HUES64 (cell line): ENCODE measurements at regions not wholly inside any gene's neighbourhood (a gene's known extent, or its start where the extent isn't known, plus 50 kb on each side); places are given as distances from the start of the nearest gene placed in this dataset.
"Not testable (repeated sequence)": the region's sequence is repeated elsewhere in the genome, so short reads cannot be mapped to it uniquely, and the experiment has no call there.

Experiments used
- H3K27ac ChIP-seq: 2 replicates; pipeline ENCODE4 v1.7.0; 2013; ENCODE audit warnings: low read depth, low read length, inconsistent platforms
- H3K27me3 ChIP-seq: 2 replicates; pipeline ENCODE4 v1.6.1; 2013; ENCODE audit warnings: mild to moderate bottlenecking, low read length; ENCODE audit not compliant: insufficient read depth
- H3K36me3 ChIP-seq: 2 replicates; pipeline ENCODE4 v1.6.1; 2013; ENCODE audit warnings: mild to moderate bottlenecking, low read length; ENCODE audit not compliant: insufficient read depth
- H3K4me1 ChIP-seq: 2 replicates; pipeline ENCODE4 v1.6.1; 2013; ENCODE audit warnings: mild to moderate bottlenecking, low read length, moderate library complexity; ENCODE audit not compliant: insufficient read depth
- H3K4me3 ChIP-seq: 2 replicates; pipeline ENCODE4 v1.5.1; 2013; ENCODE audit warnings: mild to moderate bottlenecking, low read length, moderate library complexity
- H3K9ac ChIP-seq: 2 replicates; pipeline ENCODE4 v1.6.1; 2013; ENCODE audit warnings: mild to moderate bottlenecking, low read depth, low read length
- H3K9me3 ChIP-seq: 2 replicates; pipeline ENCODE4 v1.6.1; 2013; ENCODE audit warnings: low read depth, low read length; ENCODE audit not compliant: insufficient read depth
- WGBS: fragments of 150-250, 120-280 bp; methylation state at CpG from one replicate; pipeline ENCODE4 v1.1.7; 2013; ENCODE audit warnings: missing lambda C conversion rate; 5-methylcytosine and 5-hydroxymethylcytosine counted together

DNA sequence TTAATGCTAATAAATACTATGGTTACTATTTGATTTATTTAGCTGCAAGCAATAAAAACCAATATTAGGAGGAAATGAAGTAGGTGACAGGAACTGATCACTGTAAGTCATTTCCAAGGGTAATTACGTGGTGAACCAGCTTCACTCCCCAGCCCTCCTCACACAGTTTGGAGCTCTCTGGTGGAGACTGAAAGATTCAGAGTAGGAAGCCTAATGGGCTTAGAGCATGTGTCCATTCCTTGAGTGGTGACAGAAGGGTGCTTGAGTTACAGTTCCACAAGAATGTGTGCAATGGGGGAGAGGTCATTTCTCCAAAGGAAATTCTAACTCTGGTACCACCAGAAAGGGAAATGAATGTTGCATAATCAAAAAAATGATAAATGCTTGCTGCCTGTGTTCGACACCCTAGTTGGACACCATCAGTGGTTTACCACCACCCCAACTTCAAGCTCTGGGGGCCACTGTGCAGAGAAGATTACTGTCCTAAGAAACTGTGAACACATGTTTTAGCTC, 285.1 kb upstream of the MMADHC start:
- H3K4me3 ChIP-seq = no peak overlapping the region
- H3K4me1 ChIP-seq = no peaks in the 10 kb centered on the region; the same call in 1 of the 2 replicates
- H3K36me3 ChIP-seq = no peaks in the 10 kb centered on the region
- no peak overlapping the region for H3K9ac ChIP-seq
- H3K27ac ChIP-seq = no peak overlapping the region
- no peaks in the 10 kb centered on the region for H3K27me3 ChIP-seq
- WGBS = 94% methylated on average over 2 of the region's 2 CpGs
- 0 out of 2 replicates have a peak, but pooled peaks cover 3% of the 10 kb centered on the region for H3K9me3 ChIP-seq

DNA sequence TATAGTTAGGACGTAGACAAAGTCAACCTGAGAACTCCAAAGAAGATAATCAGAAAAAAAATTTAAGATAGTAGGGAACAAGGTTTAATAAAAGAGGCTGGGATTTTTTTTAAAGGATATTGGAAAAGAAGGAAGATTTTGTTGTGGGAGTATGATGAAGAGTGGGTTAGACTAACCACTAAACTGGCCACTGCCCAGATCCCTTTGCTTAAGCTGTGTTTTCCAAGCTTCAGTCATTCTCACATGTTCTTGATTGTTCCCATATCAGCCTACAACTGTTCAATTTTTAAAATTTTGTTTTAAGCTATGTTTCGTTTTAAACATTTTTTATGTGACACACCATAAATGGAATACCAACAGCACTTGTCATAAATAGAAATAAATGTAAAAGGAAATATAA, 284.5 kb upstream of the MMADHC start:
- Histone ChIP-seq H3K4me1 (no peaks in the 10 kb centered on the region; the same call in 1 of the 2 replicates), H3K9me3 (0 out of 2 replicates have a peak, but pooled peaks cover 3% of the 10 kb centered on the region), H3K9ac (no peak overlapping the region), H3K36me3 (no peaks in the 10 kb centered on the region), H3K4me3 (no peak overlapping the region), H3K27me3 (no peaks in the 10 kb centered on the region), H3K27ac (no peak overlapping the region)
- 100% methylated on average over 1 of the region's 2 CpGs for WGBS

DNA sequence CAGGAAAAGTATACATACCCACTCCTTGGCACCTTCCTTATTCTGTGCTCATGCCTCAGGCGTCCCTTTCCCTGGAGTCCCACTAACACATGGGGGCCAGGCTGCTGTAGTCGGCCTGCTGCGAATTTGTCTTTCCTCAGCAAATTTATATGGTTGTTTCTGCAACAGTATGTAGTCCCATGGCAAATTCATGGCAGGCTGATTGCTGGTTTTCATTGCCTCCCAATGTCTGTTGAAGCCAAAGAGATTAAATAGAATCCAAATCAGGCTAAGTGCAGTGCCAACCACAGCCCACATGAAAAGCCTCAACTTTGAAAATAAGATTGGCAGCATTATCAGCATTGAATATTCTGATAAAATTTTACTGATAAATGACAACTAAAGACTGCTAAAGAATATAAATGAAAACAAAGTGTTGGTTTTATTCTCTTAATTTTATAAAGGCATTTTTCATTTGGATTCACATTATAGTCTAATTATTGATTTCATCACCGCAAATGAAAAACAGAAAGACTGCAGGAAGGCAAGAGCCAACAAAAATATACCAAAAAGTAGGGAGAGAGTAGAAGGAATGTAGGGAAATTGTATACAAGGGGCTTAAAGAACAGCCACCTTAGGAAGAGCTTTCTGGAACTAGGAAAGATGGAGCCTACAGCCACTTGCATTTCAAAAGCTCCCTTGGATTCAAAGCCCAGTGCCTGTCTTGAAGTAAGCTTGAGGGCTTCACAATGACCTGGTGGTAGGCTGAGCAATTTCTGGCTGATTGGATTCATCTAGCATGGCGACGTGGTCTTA, 283.7 kb upstream of the MMADHC start:
- WGBS = 90% methylated on average over 6 of the region's 6 CpGs
- Histone ChIP-seq H3K4me1 (no peaks in the 10 kb centered on the region; the same call in 1 of the 2 replicates), H3K27ac (no peak overlapping the region), H3K4me3 (no peak overlapping the region), H3K9me3 (0 out of 2 replicates have a peak, but pooled peaks cover 3% of the 10 kb centered on the region), H3K9ac (no peak overlapping the region), H3K27me3 (no peaks in the 10 kb centered on the region), H3K36me3 (no peaks in the 10 kb centered on the region)

DNA sequence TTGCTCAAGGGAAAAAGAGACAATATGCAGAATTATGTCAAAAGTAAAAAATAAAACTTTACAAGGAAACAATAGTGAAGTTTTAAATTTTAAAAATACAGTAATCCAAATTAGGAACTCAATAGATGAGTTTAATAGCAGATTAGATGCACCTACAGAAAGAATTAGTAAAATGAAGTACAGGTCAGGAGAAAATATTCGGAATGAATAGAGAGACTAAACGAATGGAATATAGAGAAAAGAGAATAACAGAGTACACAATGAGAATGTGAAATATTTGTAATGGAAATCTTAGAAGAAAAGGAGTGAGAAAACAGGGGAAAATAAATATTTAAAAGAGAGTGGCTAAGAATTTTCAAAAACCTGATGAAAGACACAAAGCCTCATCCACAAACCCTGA, 275.7 kb upstream of the MMADHC start:
- H3K4me1 ChIP-seq = 0 out of 2 replicates have a peak, but pooled peaks cover 5% of the 10 kb centered on the region
- no peaks in the 10 kb centered on the region for H3K36me3 ChIP-seq
- no peak overlapping the region for H3K27ac ChIP-seq
- WGBS = 94% methylated on average over 2 of the region's 2 CpGs
- H3K4me3 ChIP-seq = no peak overlapping the region
- no peaks in the 10 kb centered on the region for H3K27me3 ChIP-seq
- H3K9ac ChIP-seq = no peak overlapping the region
- peaks cover 4% of the 10 kb centered on the region; the same call in 1 of the 2 replicates for H3K9me3 ChIP-seq

DNA sequence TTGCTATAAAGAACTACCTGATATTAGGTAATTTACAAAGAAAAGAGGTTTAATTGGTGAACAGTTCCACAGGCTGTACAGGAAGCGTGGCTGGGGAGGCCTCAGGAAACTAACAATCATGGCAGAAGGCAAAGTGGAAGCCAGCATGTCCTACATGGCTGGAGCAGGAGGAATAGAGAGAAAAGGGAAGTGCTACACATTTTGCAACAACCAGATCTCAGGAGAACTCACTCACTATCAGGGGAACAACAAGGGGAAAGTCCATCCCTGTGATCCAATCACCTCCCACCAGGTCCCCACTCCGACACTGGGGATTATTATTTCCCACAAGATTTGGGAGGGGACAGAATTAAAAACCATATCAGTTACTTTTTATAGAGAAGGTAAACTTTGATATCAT, 273.5 kb upstream of the MMADHC start:
- Histone ChIP-seq H3K4me1 (0 out of 2 replicates have a peak, but pooled peaks cover 5% of the 10 kb centered on the region), H3K4me3 (no peak overlapping the region), H3K9me3 (peaks cover 4% of the 10 kb centered on the region; the same call in 1 of the 2 replicates), H3K27ac (no peak overlapping the region), H3K27me3 (no peaks in the 10 kb centered on the region), H3K36me3 (no peaks in the 10 kb centered on the region), H3K9ac (no peak overlapping the region)
- 94% methylated on average over 1 of the region's 2 CpGs for WGBS

DNA sequence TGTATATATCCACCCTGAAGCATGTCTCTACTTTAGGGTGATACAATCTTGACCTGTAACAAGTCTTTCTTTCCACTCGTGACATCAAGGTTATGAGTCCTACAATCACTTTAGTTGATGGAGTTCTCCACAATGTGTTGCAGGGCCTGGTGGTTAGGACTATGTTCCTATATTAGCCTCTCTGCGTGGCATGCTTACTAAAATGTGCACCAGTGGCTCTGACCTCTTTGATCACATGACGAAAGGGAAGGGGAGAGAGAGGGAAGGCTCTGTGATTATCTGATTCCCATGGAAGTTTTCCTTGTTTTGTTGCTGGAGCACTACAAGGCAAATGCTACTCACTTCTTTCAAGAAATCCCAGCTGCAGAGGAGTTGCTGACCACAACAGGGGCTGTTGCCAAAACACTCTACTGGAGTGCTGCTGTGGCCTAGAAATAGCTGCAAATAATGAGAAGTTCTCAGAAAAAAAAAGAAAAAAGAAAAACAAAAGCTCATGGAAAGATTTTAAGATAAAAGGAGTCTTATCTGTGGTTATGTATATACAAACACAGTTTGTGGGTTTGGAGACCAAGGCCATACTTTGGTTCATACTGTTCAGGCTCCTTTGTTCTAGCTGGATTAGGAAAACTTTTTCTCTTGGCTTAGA, 272.8 kb upstream of the MMADHC start:
- Histone ChIP-seq H3K9ac (no peak overlapping the region), H3K4me3 (no peak overlapping the region), H3K4me1 (0 out of 2 replicates have a peak, but pooled peaks cover 5% of the 10 kb centered on the region), H3K36me3 (no peaks in the 10 kb centered on the region), H3K27ac (no peak overlapping the region), H3K27me3 (no peaks in the 10 kb centered on the region), H3K9me3 (peaks cover 4% of the 10 kb centered on the region; the same call in 1 of the 2 replicates)
- 90% methylated on average over 3 of the region's 3 CpGs for WGBS

DNA sequence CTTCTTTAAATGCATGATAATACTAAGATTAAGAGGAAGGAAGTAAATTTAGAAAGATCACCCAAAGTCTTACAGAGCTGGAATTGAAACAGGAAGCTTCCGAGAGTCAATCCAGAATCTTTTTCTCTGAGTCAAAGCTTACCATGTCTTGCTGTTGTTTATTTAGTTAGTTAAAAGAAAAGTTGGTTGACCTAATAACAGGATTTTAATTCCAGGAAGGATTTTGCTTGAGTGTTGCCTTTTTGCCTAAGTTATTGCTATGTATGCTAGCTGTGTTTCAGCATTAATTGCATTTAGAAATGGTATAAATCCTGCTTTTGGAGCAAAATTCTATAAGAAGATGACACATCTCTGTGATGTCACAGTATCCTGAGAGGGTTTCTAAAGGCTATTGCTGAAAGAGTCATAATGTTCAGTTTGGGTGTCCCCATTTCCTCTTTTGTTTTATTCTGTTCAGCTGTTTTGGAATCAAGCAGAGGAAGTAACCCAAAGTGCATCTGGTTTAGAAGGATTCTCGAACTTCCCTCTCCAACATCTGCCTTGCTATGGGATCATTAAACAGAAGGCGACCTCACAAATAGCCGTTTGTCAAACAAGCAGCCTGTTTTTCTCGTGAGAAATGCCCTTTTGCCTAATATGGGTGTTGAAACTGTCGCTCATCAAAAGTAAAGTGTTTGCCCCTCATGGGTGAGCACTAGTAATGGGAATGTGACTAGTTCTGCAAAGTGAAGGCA, 271.5 kb upstream of the MMADHC start:
- Histone ChIP-seq H3K27ac (no peak overlapping the region), H3K4me1 (0 out of 2 replicates have a peak, but pooled peaks cover 5% of the 10 kb centered on the region), H3K27me3 (no peaks in the 10 kb centered on the region), H3K9me3 (peaks cover 4% of the 10 kb centered on the region; the same call in 1 of the 2 replicates), H3K4me3 (no peak overlapping the region), H3K9ac (no peak overlapping the region), H3K36me3 (no peaks in the 10 kb centered on the region)
- 82% methylated on average over 6 of the region's 6 CpGs for WGBS

DNA sequence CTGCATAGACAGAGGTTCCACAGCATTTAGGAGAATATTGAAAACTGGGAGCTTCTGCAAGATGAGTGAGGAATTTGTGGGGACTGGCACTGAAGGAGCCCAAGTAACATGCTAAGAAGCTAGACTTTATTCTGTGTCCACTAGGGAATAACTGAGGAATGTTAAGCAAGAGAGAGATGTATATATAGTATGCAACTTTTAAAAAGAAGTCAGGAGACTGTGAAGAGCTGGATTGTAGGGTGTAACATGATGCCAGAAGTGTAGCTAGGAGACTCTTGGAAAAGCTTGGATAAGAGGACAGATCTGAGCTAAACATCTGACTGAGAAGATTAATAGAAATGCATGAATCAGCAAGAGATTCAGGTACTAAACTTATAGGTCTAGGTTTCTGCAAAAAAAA, 270.6 kb upstream of the MMADHC start:
- no peak overlapping the region for H3K9ac ChIP-seq
- H3K27me3 ChIP-seq = no peaks in the 10 kb centered on the region
- peaks cover 2% of the 10 kb centered on the region; the same call in 1 of the 2 replicates for H3K9me3 ChIP-seq

DNA sequence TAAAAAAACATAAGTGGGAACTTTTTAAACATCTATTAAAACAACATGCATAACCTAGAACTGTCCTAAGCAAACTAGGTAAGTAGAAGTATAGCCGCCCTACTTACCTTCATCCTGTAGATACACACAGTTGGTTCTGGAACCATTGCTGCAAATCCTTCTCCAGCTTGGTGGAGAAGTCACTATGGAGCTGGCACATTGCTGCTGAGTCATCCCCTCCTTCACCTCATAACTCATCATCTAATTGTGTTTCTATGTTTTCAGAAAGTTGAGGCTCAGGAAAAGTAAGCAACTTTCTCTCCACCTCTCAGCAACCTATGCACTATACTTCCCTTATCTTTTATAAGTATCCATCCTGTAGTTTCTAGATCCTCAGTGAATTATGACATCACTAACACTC, 269.8 kb upstream of the MMADHC start:
- Histone ChIP-seq H3K36me3 (no peaks in the 10 kb centered on the region), H3K9me3 (no peaks in the 10 kb centered on the region), H3K4me1 (0 out of 2 replicates have a peak, but pooled peaks cover 5% of the 10 kb centered on the region), H3K27ac (no peak overlapping the region), H3K4me3 (no peak overlapping the region), H3K9ac (no peak overlapping the region), H3K27me3 (no peaks in the 10 kb centered on the region)
- 94% methylated on average over 1 of the region's 1 CpG for WGBS

More for the DNA sequence above, 270.6 kb upstream of the MMADHC start:
- Histone ChIP-seq H3K36me3 (no peaks in the 10 kb centered on the region), H3K4me3 (no peak overlapping the region), H3K27ac (no peak overlapping the region), H3K4me1 (0 out of 2 replicates have a peak, but pooled peaks cover 5% of the 10 kb centered on the region)

DNA sequence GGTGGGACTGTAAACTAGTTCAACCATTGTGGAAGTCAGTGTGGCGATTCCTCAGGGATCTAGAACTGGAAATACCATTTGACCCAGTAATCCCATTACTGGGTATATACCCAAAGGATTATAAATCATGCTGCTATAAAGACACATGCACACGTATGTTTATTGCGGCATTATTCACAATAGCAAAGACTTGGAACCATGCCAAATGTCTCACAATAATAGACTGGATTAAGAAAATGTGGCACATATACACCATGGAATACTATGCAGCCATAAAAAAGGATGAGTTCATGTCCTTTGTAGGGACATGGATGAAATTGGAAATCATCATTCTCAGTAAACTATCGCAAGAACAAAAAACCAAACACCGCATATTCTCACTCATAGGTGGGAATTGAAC, 268.3 kb upstream of the MMADHC start:
- not testable (repeated sequence) for H3K27ac ChIP-seq, H3K27me3 ChIP-seq, H3K9me3 ChIP-seq, H3K9ac ChIP-seq, H3K4me3 ChIP-seq, H3K36me3 ChIP-seq, H3K4me1 ChIP-seq
- 85% methylated on average over 2 of the region's 5 CpGs for WGBS
